GM12872 (cell line): ENCODE measurements at regions not wholly inside any gene's neighbourhood (a gene's known extent, or its start where the extent isn't known, plus 50 kb on each side); places are given as distances from the start of the nearest gene placed in this dataset.

Experiments
- CTCF ChIP-seq: IDR thresholded peaks from 3 replicates; pipeline ENCODE4 v1.5.1; 2011; ENCODE audit warnings: low read depth, mild to moderate bottlenecking, low read length, moderate library complexity; ENCODE audit not compliant: insufficient read depth

GRCh38 chr14:71372411-71372838 is 465.2 kb downstream of the PCNX1 start:
- TF ChIP-seq CTCF, result no peak

GRCh38 chr14:71373773-71374172 is 466.5 kb downstream of the PCNX1 start:
- no peak for TF ChIP-seq CTCF

GRCh38 chr14:71374989-71375388 is 467.7 kb downstream of the PCNX1 start:
- TF ChIP-seq CTCF, result no peak

GRCh38 chr14:71377099-71377498 is 469.8 kb downstream of the PCNX1 start:
- TF ChIP-seq CTCF, result no peak

GRCh38 chr14:71380271-71380670 is 473.0 kb downstream of the PCNX1 start:
- TF ChIP-seq CTCF, result no peak

GRCh38 chr14:71381814-71382213 is 474.6 kb downstream of the PCNX1 start:
- TF ChIP-seq CTCF, result no peak

- no peak for TF ChIP-seq CTCF
Measured at GRCh38 chr14:71382315-71382714, 475.1 kb downstream of the PCNX1 start.

GRCh38 chr14:71383510-71383909 is 476.3 kb downstream of the PCNX1 start:
- TF ChIP-seq CTCF, result no peak
